HEK293 (cell line): ENCODE measurements at regions not wholly inside any gene's neighbourhood (a gene's known extent, or its start where the extent isn't known, plus 50 kb on each side); places are given as distances from the start of the nearest gene placed in this dataset.

ENCODE experiments used
- CTCF ChIA-PET: fragments of 350-600 bp; formaldehyde crosslinking; extraction: SDS; loops from one replicate; lab custom pipeline; 2021; ENCODE audit warnings: antibody characterized with exemption; lab: Yijun Ruan, JAX
- POLR2A ChIA-PET: fragments of 300-600 bp; formaldehyde crosslinking; extraction: SDS; loops from one replicate; lab custom pipeline; 2020; ENCODE audit warnings: antibody characterized with exemption, inconsistent platforms; lab: Yijun Ruan, JAX
- H3K27ac ChIP-seq: fragments of 200-500 bp; sonication (Bioruptor generic); 2 replicates; pipeline ENCODE4 v1.5.1; 2014; ENCODE audit warnings: low read depth, low read length, control low read depth, inconsistent platforms; ENCODE audit errors: extremely low read depth
- H3K36me3 ChIP-seq, 2 experiments: fragments of 200-500 bp in 1 of 2; sonication (Bioruptor generic) in 1 of 2; 1 replicate in 1 of 2; 2 replicates in 1 of 2; pipeline ENCODE4 v1.5.1; 2014 to 2017; ENCODE audit warnings: inconsistent platforms in 2 of 2, low read length in 2 of 2; ENCODE audit not compliant: control insufficient read depth in 2 of 2, insufficient read depth in 1 of 2
- H3K4me1 ChIP-seq: fragments of 200-500 bp; sonication (Bioruptor generic); 2 replicates; pipeline ENCODE4 v1.5.1; 2014; ENCODE audit warnings: mild to moderate bottlenecking, low read length, inconsistent platforms; ENCODE audit not compliant: control insufficient read depth, insufficient read depth
- H3K4me3 ChIP-seq: 2 replicates; pipeline ENCODE4 v1.5.1; 2011; ENCODE audit warnings: low read depth, mild to moderate bottlenecking, control low read depth, low read length, moderate library complexity
- H3K9me3 ChIP-seq: fragments of 200-500 bp; sonication (Bioruptor generic); 2 replicates; pipeline ENCODE4 v1.5.1; 2014; ENCODE audit warnings: low read depth, low read length, inconsistent platforms; ENCODE audit not compliant: control insufficient read depth, insufficient read depth
- ELK4 ChIP-seq: IDR thresholded peaks from 2 replicates; pipeline ENCODE4 v1.6.1; 2011; ENCODE audit warnings: mild to moderate bottlenecking, low read depth, low read length, borderline replicate concordance
- GLI4 ChIP-seq: fragments of 450-650 bp; formaldehyde crosslinking; IDR thresholded peaks from 2 replicates; pipeline ENCODE4 v1.5.1; 2016; ENCODE audit warnings: missing biosample characterization, missing genetic modification characterization
- KLF1 ChIP-seq: fragments of 450-650 bp; formaldehyde crosslinking; IDR thresholded peaks from 2 replicates; pipeline ENCODE4 v1.5.1; 2016; ENCODE audit warnings: missing biosample characterization, missing genetic modification characterization
- MZF1 ChIP-seq: fragments of 450-650 bp; formaldehyde crosslinking; IDR thresholded peaks from 2 replicates; pipeline ENCODE4 v1.5.1; 2017; ENCODE audit warnings: missing biosample characterization, missing genetic modification characterization, borderline replicate concordance
- PRDM10 ChIP-seq: fragments of 450-650 bp; formaldehyde crosslinking; IDR thresholded peaks from 2 replicates; pipeline ENCODE4 v1.5.1; 2016; ENCODE audit warnings: missing biosample characterization, missing genetic modification characterization
- REPIN1 ChIP-seq: fragments of 450-650 bp; formaldehyde crosslinking; IDR thresholded peaks from 2 replicates; pipeline ENCODE4 v1.5.1; 2017; ENCODE audit warnings: missing biosample characterization, missing genetic modification characterization, low read depth
- ZBTB6 ChIP-seq: fragments of 450-650 bp; formaldehyde crosslinking; IDR thresholded peaks from 2 replicates; pipeline ENCODE4 v1.5.1; 2017; ENCODE audit warnings: missing biosample characterization, missing genetic modification characterization
- ZNF175 ChIP-seq: fragments of 450-650 bp; formaldehyde crosslinking; IDR thresholded peaks from 2 replicates; pipeline ENCODE4 v1.5.1; 2016; ENCODE audit warnings: missing biosample characterization, missing genetic modification characterization
- ZNF274 ChIP-seq, 2 experiments: fragments of 200-500 bp in 1 of 2; fragments of 450-650 bp in 1 of 2; sonication (Bioruptor generic) in 1 of 2; formaldehyde crosslinking in 1 of 2; IDR thresholded peaks; 2 replicates each; pipeline versions ENCODE4 v1.5.1 to v1.6.1; 2014 to 2016; ENCODE audit warnings: borderline replicate concordance in 1 of 2, inconsistent platforms in 1 of 2, low read length in 1 of 2, missing biosample characterization in 1 of 2, missing genetic modification characterization in 1 of 2
- ZNF311 ChIP-seq: fragments of 450-650 bp; formaldehyde crosslinking; IDR thresholded peaks from 2 replicates; pipeline ENCODE4 v1.5.1; 2017; ENCODE audit warnings: missing biosample characterization, missing genetic modification characterization, borderline replicate concordance
- ZNF324 ChIP-seq: fragments of 450-650 bp; formaldehyde crosslinking; IDR thresholded peaks from 2 replicates; pipeline ENCODE4 v1.5.1; 2016; ENCODE audit warnings: missing biosample characterization, missing genetic modification characterization
- ZNF37A ChIP-seq: fragments of 450-650 bp; IDR thresholded peaks from 2 replicates; pipeline ENCODE4 v1.5.1; 2018; ENCODE audit warnings: missing biosample characterization, missing genetic modification characterization
- ZNF391 ChIP-seq: fragments of 450-650 bp; formaldehyde crosslinking; IDR thresholded peaks from 2 replicates; pipeline ENCODE4 v1.5.1; 2016; ENCODE audit warnings: low read depth, missing biosample characterization, missing genetic modification characterization, borderline replicate concordance
- ZNF394 ChIP-seq: fragments of 450-650 bp; formaldehyde crosslinking; IDR thresholded peaks from 2 replicates; pipeline ENCODE4 v1.5.1; 2016; ENCODE audit warnings: missing biosample characterization, missing genetic modification characterization, mild to moderate bottlenecking, moderate library complexity, borderline replicate concordance
- ZNF423 ChIP-seq: fragments of 450-650 bp; formaldehyde crosslinking; IDR thresholded peaks from 2 replicates; pipeline ENCODE4 v1.5.1; 2016; ENCODE audit warnings: missing biosample characterization, missing genetic modification characterization
- ZNF449 ChIP-seq: fragments of 450-650 bp; formaldehyde crosslinking; IDR thresholded peaks from 2 replicates; pipeline ENCODE4 v1.5.1; 2017; ENCODE audit warnings: missing biosample characterization, mild to moderate bottlenecking, missing genetic modification characterization, moderate library complexity
- ZNF488 ChIP-seq: fragments of 450-650 bp; formaldehyde crosslinking; IDR thresholded peaks from 2 replicates; pipeline ENCODE4 v1.5.1; 2016; ENCODE audit warnings: missing biosample characterization, missing genetic modification characterization
- ZNF521 ChIP-seq: fragments of 450-650 bp; formaldehyde crosslinking; IDR thresholded peaks from 2 replicates; pipeline ENCODE4 v1.5.1; 2017; ENCODE audit warnings: missing biosample characterization, mild to moderate bottlenecking, missing genetic modification characterization
- ZNF529 ChIP-seq: fragments of 450-650 bp; formaldehyde crosslinking; IDR thresholded peaks from 2 replicates; pipeline ENCODE4 v1.5.1; 2017; ENCODE audit warnings: missing genetic modification characterization, missing biosample characterization; ENCODE audit not compliant: insufficient replicate concordance
- ZNF530 ChIP-seq: fragments of 450-650 bp; formaldehyde crosslinking; IDR thresholded peaks from 2 replicates; pipeline ENCODE4 v1.5.1; 2016; ENCODE audit warnings: low read depth, missing biosample characterization, missing genetic modification characterization
- ZNF629 ChIP-seq: fragments of 450-650 bp; formaldehyde crosslinking; IDR thresholded peaks from 2 replicates; pipeline ENCODE4 v1.5.1; 2017; ENCODE audit warnings: missing biosample characterization, missing genetic modification characterization
- ZNF670 ChIP-seq: fragments of 450-650 bp; formaldehyde crosslinking; IDR thresholded peaks from 2 replicates; pipeline ENCODE4 v1.5.1; 2016; ENCODE audit warnings: missing biosample characterization, missing genetic modification characterization, low read depth
- ZSCAN18 ChIP-seq: fragments of 450-650 bp; formaldehyde crosslinking; IDR thresholded peaks from 2 replicates; pipeline ENCODE4 v1.5.1; 2016; ENCODE audit warnings: missing biosample characterization, missing genetic modification characterization

- Histone ChIP-seq H3K4me1 (no peaks in the 10 kb centered on the region), H3K27ac (no peak overlapping the region), H3K4me3 (no peak overlapping the region)
- POLR2A ChIA-PET = no interaction called here
- TF ChIP-seq GLI4 (tag by site-specific recombination) = no peak
- no peak for TF ChIP-seq ZNF449 (tag by site-specific recombination)
- no peak for TF ChIP-seq ZNF629 (tag by site-specific recombination)
- no peak for TF ChIP-seq ZBTB6 (tag by site-specific recombination)
- no peak for TF ChIP-seq REPIN1 (tag by site-specific recombination)
- TF ChIP-seq ELK4 = no peak
- TF ChIP-seq ZNF324 = no peak
- no peak for TF ChIP-seq MZF1
- TF ChIP-seq ZNF37A (tag by site-specific recombination) = no peak
- no peak for TF ChIP-seq ZNF311 (tag by site-specific recombination)
- TF ChIP-seq ZNF391 = no peak
- TF ChIP-seq ZNF175 (tag by site-specific recombination) = no peak
- no peak for TF ChIP-seq ZNF529 (tag by site-specific recombination)
- no peak for TF ChIP-seq ZNF488
- TF ChIP-seq, all 188 proteins: peak for 0
- CTCF ChIA-PET = interaction anchor here (0.6 to 1.6 kb wide), 5 partner anchors 11 to 327 kb away, joined by 3 to 4 read pairs (median 3); no protein-coding TSS in a partner anchor
- Histone ChIP-seq H3K9me3 (no peaks in the 10 kb centered on the region), H3K36me3 (no peaks in the 10 kb centered on the region)
These were observed 55.2 kb upstream of the GNG12 start for GRCh38 chr1:67888216-67889106.

- ChIA-PET POLR2A (no interaction called here), CTCF (interaction anchor here (1.1 kb wide), 1 partner anchor 33 kb away, joined by 3 read pairs; no protein-coding TSS in a partner anchor)
- no peaks in the 10 kb centered on the region for H3K9me3 ChIP-seq
- H3K27ac ChIP-seq = no peak overlapping the region
- no peaks in the 10 kb centered on the region for H3K36me3 ChIP-seq
- no peak overlapping the region for H3K4me3 ChIP-seq
- no peaks in the 10 kb centered on the region for H3K4me1 ChIP-seq
- no peak for TF ChIP-seq PRDM10
- TF ChIP-seq ZNF394 (tag by site-specific recombination) = no peak
- no peak for TF ChIP-seq GLI4 (tag by site-specific recombination)
- TF ChIP-seq KLF1 (tag by site-specific recombination) = no peak
- TF ChIP-seq ZNF423 (tag by site-specific recombination) = no peak
- no peak for TF ChIP-seq ZNF521 (tag by site-specific recombination)
- TF ChIP-seq ZNF324 = no peak
- no peak for TF ChIP-seq ZNF274 (IDR thresholded peaks at IDR 0.05; ENCODE audit: low read length)
- TF ChIP-seq ZNF274 (tag by site-specific recombination; IDR thresholded peaks at IDR 0.05; ENCODE audit: borderline replicate concordance) = no peak
- no peak for TF ChIP-seq ZNF670 (tag by site-specific recombination)
- no peak for TF ChIP-seq ZNF530 (tag by site-specific recombination)
- TF ChIP-seq ZSCAN18 (tag by site-specific recombination) = no peak
These were observed 53.9 kb upstream of the GNG12 start for GRCh38 chr1:67887146-67887545.
